H1 (cell line): ENCODE measurements at regions not wholly inside any gene's neighbourhood (a gene's known extent, or its start where the extent isn't known, plus 50 kb on each side); places are given as distances from the start of the nearest gene placed in this dataset.

Experiments used
- CTCF ChIA-PET: fragments of 300-600 bp; sonication (Branson Sonifier 250); formaldehyde crosslinking; loops from one replicate; lab custom pipeline; 2021; ENCODE audit not compliant: partially characterized antibody; lab: Charles Lee
- POLR2A ChIA-PET: fragments of 300-600 bp; sonication (Branson Sonifier 250); formaldehyde crosslinking; loops from one replicate; lab custom pipeline; 2021; ENCODE audit warnings: inconsistent platforms; ENCODE audit not compliant: partially characterized antibody; lab: Charles Lee
- DNase-seq, 2 experiments: peaks; one replicate each; pipeline versions ENCODE4 v3.0.0 to v3.0.0-alpha.2; 2010 to 2022; ENCODE audit warnings: low spot score in 2 of 2, low read depth in 1 of 2, mixed read lengths in 1 of 2
- FAIRE-seq: peaks from 2 replicates; lab custom pipeline; 2011; peaks lifted over from hg19 to GRCh38; lab: Jason Lieb, UNC
- H2AFZ ChIP-seq: 2 replicates; pipeline ENCODE4 v1.8.1; 2012; ENCODE audit warnings: low read length, inconsistent platforms
- H2AK5ac ChIP-seq: 2 replicates; pipeline ENCODE4 v1.6.1; 2013; ENCODE audit warnings: low read depth, low read length
- H2BK120ac ChIP-seq: replicated peaks from 2 replicates; pipeline ENCODE3; 2013; ENCODE audit warnings: low read depth, low read length, inconsistent platforms
- H2BK12ac ChIP-seq: 2 replicates; pipeline ENCODE4 v1.6.1; 2013; ENCODE audit warnings: low read depth, low read length
- H2BK15ac ChIP-seq: 2 replicates; pipeline ENCODE4 v1.6.1; 2013; ENCODE audit warnings: low read length
- H2BK20ac ChIP-seq: 2 replicates; pipeline ENCODE4 v1.6.1; 2013; ENCODE audit warnings: low read length
- H2BK5ac ChIP-seq: 2 replicates; pipeline ENCODE4 v1.6.1; 2013; ENCODE audit warnings: low read depth, low read length
- H3K14ac ChIP-seq: 2 replicates; pipeline ENCODE4 v1.6.1; 2013; ENCODE audit warnings: inconsistent platforms; ENCODE audit not compliant: insufficient read length
- H3K18ac ChIP-seq: 2 replicates; pipeline ENCODE4 v1.6.1; 2013; ENCODE audit warnings: low read length; ENCODE audit errors: extremely low read depth
- H3K23ac ChIP-seq: 2 replicates; pipeline ENCODE4 v1.6.1; 2013; ENCODE audit warnings: inconsistent platforms; ENCODE audit not compliant: insufficient read length
- H3K23me2 ChIP-seq: 2 replicates; pipeline ENCODE4 v1.6.1; 2013; ENCODE audit warnings: low read depth, low read length
- H3K27ac ChIP-seq: 2 replicates; pipeline ENCODE4 v1.6.1; 2011; ENCODE audit warnings: low read depth, low read length, inconsistent platforms
- H3K27me3 ChIP-seq, 4 experiments: replicated peaks in 1 of 4; 1 replicate in 1 of 4; 2 replicates in 3 of 4; pipeline versions ENCODE4 v1.6.1 to v1.8.1; 2011 to 2013; ENCODE audit warnings: low read length in 3 of 4, mild to moderate bottlenecking in 3 of 4, inconsistent platforms in 2 of 4, mixed read lengths in 2 of 4, moderate library complexity in 1 of 4; ENCODE audit not compliant: control insufficient read depth in 3 of 4, insufficient read depth in 3 of 4; ENCODE audit errors: extremely low read depth in 1 of 4
- H3K36me3 ChIP-seq, 4 experiments: 2 replicates each; pipeline versions ENCODE4 v1.6.1 to v1.8.1; 2011 to 2013; ENCODE audit warnings: mild to moderate bottlenecking in 4 of 4, low read length in 3 of 4, moderate library complexity in 2 of 4, control low read depth in 1 of 4, inconsistent platforms in 1 of 4; ENCODE audit not compliant: insufficient read depth in 4 of 4, control insufficient read depth in 2 of 4
- H3K4ac ChIP-seq: replicated peaks from 2 replicates; pipeline ENCODE3; 2013; ENCODE audit warnings: low read length, low read depth, mixed read lengths, inconsistent platforms; ENCODE audit not compliant: insufficient read length
- H3K4me1 ChIP-seq, 4 experiments: replicated peaks in 1 of 4; 1 replicate in 1 of 4; 2 replicates in 3 of 4; pipeline versions ENCODE4 v1.6.1 to v1.8.1; 2011 to 2013; ENCODE audit warnings: low read length in 3 of 4, inconsistent platforms in 2 of 4, mixed read lengths in 1 of 4; ENCODE audit not compliant: insufficient read depth in 4 of 4, control insufficient read depth in 3 of 4
- H3K4me2 ChIP-seq, 2 experiments: 2 replicates each; pipeline versions ENCODE4 v1.6.1 to v1.8.1; 2011 to 2013; ENCODE audit warnings: low read depth in 2 of 2, low read length in 2 of 2, control low read depth in 1 of 2, inconsistent platforms in 1 of 2, mild to moderate bottlenecking in 1 of 2; ENCODE audit not compliant: insufficient read depth in 1 of 2
- H3K4me3 ChIP-seq, 4 experiments: fragments of 200-600, 300-600 bp in 1 of 4; sonication (generic), shearing (Covaris generic), sonication (Bioruptor Twin) in 1 of 4; 2 replicates each; pipeline versions ENCODE4 v1.5.1 to v1.8.1; 2011 to 2016; ENCODE audit warnings: low read length in 4 of 4, low read depth in 3 of 4, control low read depth in 2 of 4, inconsistent platforms in 2 of 4, mild to moderate bottlenecking in 2 of 4, mixed read lengths in 1 of 4, moderate library complexity in 1 of 4; ENCODE audit not compliant: insufficient read depth in 2 of 4; ENCODE audit errors: extremely low read depth in 1 of 4
- H3K56ac ChIP-seq: replicated peaks from 2 replicates; pipeline ENCODE3; 2013; ENCODE audit warnings: low read depth, mild to moderate bottlenecking, mixed read lengths, low read length, inconsistent platforms; ENCODE audit not compliant: insufficient read length
- H3K79me1 ChIP-seq: 2 replicates; pipeline ENCODE4 v1.6.1; 2013; ENCODE audit warnings: low read depth, low read length, control low read depth
- H3K79me2 ChIP-seq, 2 experiments: 2 replicates each; pipeline versions ENCODE4 v1.6.1 to v1.8.1; 2012 to 2013; ENCODE audit warnings: low read length in 2 of 2, mild to moderate bottlenecking in 2 of 2, inconsistent platforms in 1 of 2; ENCODE audit not compliant: insufficient read depth in 2 of 2, control insufficient read depth in 1 of 2
- H3K9ac ChIP-seq, 4 experiments: replicated peaks in 1 of 4; 1 replicate in 1 of 4; 2 replicates in 3 of 4; pipeline versions ENCODE4 v1.6.1 to v1.8.1; 2011 to 2013; ENCODE audit warnings: low read depth in 3 of 4, low read length in 3 of 4, control low read depth in 2 of 4, mild to moderate bottlenecking in 2 of 4, moderate library complexity in 2 of 4, inconsistent platforms in 1 of 4; ENCODE audit errors: extremely low read depth in 1 of 4
- H3K9me3 ChIP-seq, 2 experiments: 2 replicates each; pipeline versions ENCODE4 v1.6.1 to v1.8.1; 2012 to 2013; ENCODE audit warnings: mild to moderate bottlenecking in 2 of 2, moderate library complexity in 2 of 2, control low read depth in 1 of 2, inconsistent platforms in 1 of 2, low read depth in 1 of 2, low read length in 1 of 2, mixed read lengths in 1 of 2; ENCODE audit not compliant: insufficient read depth in 2 of 2
- H4K20me1 ChIP-seq, 2 experiments: replicated peaks in 1 of 2; 2 replicates each; pipeline versions ENCODE3 to v1.8.1; 2011 to 2013; ENCODE audit warnings: inconsistent platforms in 2 of 2, low read length in 2 of 2, mild to moderate bottlenecking in 1 of 2; ENCODE audit not compliant: insufficient read depth in 2 of 2, control insufficient read depth in 1 of 2
- H4K5ac ChIP-seq: 2 replicates; pipeline ENCODE4 v1.6.1; 2013; ENCODE audit warnings: low read length, low read depth, mixed read lengths, inconsistent platforms; ENCODE audit not compliant: insufficient read length
- H4K8ac ChIP-seq: 2 replicates; pipeline ENCODE4 v1.8.0; 2013; ENCODE audit warnings: mild to moderate bottlenecking, moderate library complexity, low read length, inconsistent platforms; ENCODE audit not compliant: insufficient read depth; ENCODE audit errors: extremely low read depth
- H4K91ac ChIP-seq: replicated peaks from 2 replicates; pipeline ENCODE3; 2013; ENCODE audit warnings: low read length, mixed read lengths, inconsistent platforms; ENCODE audit not compliant: insufficient read length
- ASH2L ChIP-seq: fragments of 200-600, 300-600 bp; sonication (generic); IDR thresholded peaks from one replicate; pipeline ENCODE4 v1.7.1; 2017; ENCODE audit warnings: low read length
- BCL11A ChIP-seq, 2 experiments: IDR thresholded peaks; one replicate each; pipeline ENCODE4 v1.6.1; 2011; ENCODE audit warnings: low read depth in 2 of 2, low read length in 2 of 2, mild to moderate bottlenecking in 2 of 2
- BRCA1 ChIP-seq: IDR thresholded peaks from 2 replicates; pipeline ENCODE4 v1.6.1; 2012; ENCODE audit warnings: low read depth, low read length, improper control_type of control experiment
- EGR1 ChIP-seq: IDR thresholded peaks from 2 replicates; pipeline ENCODE4 v1.6.1; 2011; ENCODE audit warnings: low read depth, low read length, borderline replicate concordance
- JUND ChIP-seq: IDR thresholded peaks from 2 replicates; pipeline ENCODE4 v1.6.1; 2011; ENCODE audit warnings: mild to moderate bottlenecking, improper control_type of control experiment, low read length
- RBBP5 ChIP-seq: IDR thresholded peaks from 2 replicates; pipeline ENCODE4 v1.7.1; 2012; ENCODE audit warnings: low read depth, mild to moderate bottlenecking, inconsistent platforms, low read length, moderate library complexity, borderline replicate concordance
- SIRT6 ChIP-seq: IDR thresholded peaks from one replicate; pipeline ENCODE4 v1.7.1; 2012; ENCODE audit warnings: low read length, inconsistent platforms
- SRF ChIP-seq: IDR thresholded peaks from 2 replicates; pipeline ENCODE4 v1.6.1; 2011; ENCODE audit warnings: mild to moderate bottlenecking, low read depth, low read length, moderate library complexity
- WGBS, 2 experiments: shearing (Covaris generic) in 1 of 2; methylation state at CpG; one replicate each; pipeline versions ENCODE4 v1.1.6 to v1.1.7; 2013 to 2015; ENCODE audit warnings: low lambda C conversion rate in 2 of 2, mixed read lengths in 2 of 2, inconsistent platforms in 1 of 2, low coverage in 1 of 2, missing lambda C conversion rate in 1 of 2; ENCODE audit not compliant: insufficient replicate concordance in 2 of 2, insufficient coverage in 1 of 2, insufficient read length in 1 of 2; ENCODE audit errors: extremely low coverage in 1 of 2, missing lambda C conversion rate in 1 of 2; 5-methylcytosine and 5-hydroxymethylcytosine counted together
- TF ChIP-seq, protein P1 (sequence below): IDR thresholded peaks from 2 replicates; pipeline ENCODE4 v1.6.1; 2012; ENCODE audit warnings: inconsistent platforms
- TF ChIP-seq, protein P2 (sequence below): IDR thresholded peaks from 2 replicates; pipeline ENCODE4 v1.6.1; 2012; ENCODE audit warnings: low read length, inconsistent platforms

DNA sequence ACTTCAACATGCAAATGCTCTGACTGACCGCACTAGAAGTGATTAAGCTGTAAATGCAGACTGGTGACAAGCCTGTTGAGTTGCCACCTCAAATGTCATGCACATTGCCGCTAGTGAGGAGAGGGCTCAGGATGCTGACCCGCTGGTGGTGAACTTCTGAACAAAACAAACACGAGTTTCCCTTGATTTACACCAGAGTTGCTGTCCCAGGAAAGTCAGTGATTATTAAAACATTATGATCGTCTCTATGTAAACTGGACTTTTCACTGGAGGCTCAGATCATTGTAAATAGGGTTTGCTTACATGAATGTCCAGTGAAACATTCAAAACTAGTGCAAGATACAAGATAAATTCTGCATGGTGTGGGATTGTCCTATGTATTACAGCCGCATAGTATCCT is 420.1 kb downstream of the PREX1 start:
- no peaks in the 10 kb centered on the region for H3K23me2 ChIP-seq
- 84% methylated on average over 6 of the region's 6 CpGs; no CpG with 5 or more reads in 1 of the 2 experiments for WGBS, 2 experiments
- H3K4me2 ChIP-seq: no peak overlapping the region; a peak in 1 of 4 replicates
- POLR2A ChIA-PET: no interaction called here
- no peak overlapping the region for H2BK20ac ChIP-seq
- no peaks in the 10 kb centered on the region for H3K79me1 ChIP-seq
- no peak overlapping the region for H2BK15ac ChIP-seq
- no peak overlapping the region for H3K27ac ChIP-seq
- DNase-seq (no peak), FAIRE-seq (no peak)
- H3K27me3 ChIP-seq: no peaks in the 10 kb centered on the region; a peak in 1 of 7 replicates
- no peak overlapping the region for H2BK120ac ChIP-seq
- H3K79me2 ChIP-seq: no peaks in the 10 kb centered on the region
- H3K9ac ChIP-seq: no peak overlapping the region
- H3K18ac ChIP-seq: no peak overlapping the region
- H4K91ac ChIP-seq: no peak overlapping the region
- H2BK12ac ChIP-seq: no peak overlapping the region
- no peaks in the 10 kb centered on the region for H3K36me3 ChIP-seq
- no peak overlapping the region for H2AK5ac ChIP-seq
- no peak overlapping the region for H3K56ac ChIP-seq
- H3K4ac ChIP-seq: no peak overlapping the region
- CTCF ChIA-PET: interaction anchor here (0.7 to 1.6 kb wide), 3 partner anchors 45 to 214 kb away, joined by 3 to 4 read pairs (median 3); no protein-coding TSS in a partner anchor
- H4K8ac ChIP-seq: no peak overlapping the region
- H3K14ac ChIP-seq: no peak overlapping the region
- H3K23ac ChIP-seq: no peak overlapping the region
- no peaks in the 10 kb centered on the region for H3K9me3 ChIP-seq
- H2BK5ac ChIP-seq: no peak overlapping the region
- no peak overlapping the region for H2AFZ ChIP-seq
- H3K4me1 ChIP-seq: peaks cover 2 to 9% (median 6%) of the 10 kb centered on the region in 4 experiments; a peak in 5 of 7 replicates
- H4K5ac ChIP-seq: no peak overlapping the region
- no peaks in the 10 kb centered on the region for H4K20me1 ChIP-seq
- no peak overlapping the region for H3K4me3 ChIP-seq
- TF ChIP-seq ASH2L (no peak), RBBP5 (no peak), SRF (no peak), BCL11A (IDR thresholded peaks at IDR 0.05; ENCODE audit: low read depth in 2 of 2, low read length in 2 of 2) (no peak), JUND (no peak), EGR1 (no peak), BRCA1 (no peak), SIRT6 (no peak)
- TF ChIP-seq, protein P1, sequence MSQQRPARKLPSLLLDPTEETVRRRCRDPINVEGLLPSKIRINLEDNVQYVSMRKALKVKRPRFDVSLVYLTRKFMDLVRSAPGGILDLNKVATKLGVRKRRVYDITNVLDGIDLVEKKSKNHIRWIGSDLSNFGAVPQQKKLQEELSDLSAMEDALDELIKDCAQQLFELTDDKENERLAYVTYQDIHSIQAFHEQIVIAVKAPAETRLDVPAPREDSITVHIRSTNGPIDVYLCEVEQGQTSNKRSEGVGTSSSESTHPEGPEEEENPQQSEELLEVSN: no peak
- TF ChIP-seq, protein P2, sequence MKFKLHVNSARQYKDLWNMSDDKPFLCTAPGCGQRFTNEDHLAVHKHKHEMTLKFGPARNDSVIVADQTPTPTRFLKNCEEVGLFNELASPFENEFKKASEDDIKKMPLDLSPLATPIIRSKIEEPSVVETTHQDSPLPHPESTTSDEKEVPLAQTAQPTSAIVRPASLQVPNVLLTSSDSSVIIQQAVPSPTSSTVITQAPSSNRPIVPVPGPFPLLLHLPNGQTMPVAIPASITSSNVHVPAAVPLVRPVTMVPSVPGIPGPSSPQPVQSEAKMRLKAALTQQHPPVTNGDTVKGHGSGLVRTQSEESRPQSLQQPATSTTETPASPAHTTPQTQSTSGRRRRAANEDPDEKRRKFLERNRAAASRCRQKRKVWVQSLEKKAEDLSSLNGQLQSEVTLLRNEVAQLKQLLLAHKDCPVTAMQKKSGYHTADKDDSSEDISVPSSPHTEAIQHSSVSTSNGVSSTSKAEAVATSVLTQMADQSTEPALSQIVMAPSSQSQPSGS: no peak
